GM12891 (cell line): ENCODE measurements at regions not wholly inside any gene's neighbourhood (a gene's known extent, or its start where the extent isn't known, plus 50 kb on each side); places are given as distances from the start of the nearest gene placed in this dataset.

Source experiments
- DNase-seq: peaks from one replicate; pipeline ENCODE4 v3.0.0; 2011; ENCODE audit warnings: low spot score; ENCODE audit not compliant: insufficient read length
- FAIRE-seq: peaks from 2 replicates; lab custom pipeline; 2011; peaks lifted over from hg19 to GRCh38; lab: Jason Lieb, UNC
- PAX5 ChIP-seq: IDR thresholded peaks from 2 replicates; pipeline ENCODE4 v1.6.1; 2011; ENCODE audit warnings: low read length, moderate library complexity, mild to moderate bottlenecking; ENCODE audit not compliant: insufficient read depth, severe bottlenecking
- POLR2A ChIP-seq: IDR thresholded peaks from 2 replicates; pipeline ENCODE4 v1.6.1; 2011; ENCODE audit warnings: low read depth, low read length, control low read depth
- POLR2AphosphoS5 ChIP-seq: IDR thresholded peaks from 2 replicates; pipeline ENCODE4 v1.6.1; 2011; ENCODE audit warnings: low read depth, low read length, control low read depth
- POU2F2 ChIP-seq: IDR thresholded peaks from 2 replicates; pipeline ENCODE4 v1.6.1; 2011; ENCODE audit warnings: low read depth, mild to moderate bottlenecking, control low read depth, low read length, moderate library complexity
- SPI1 ChIP-seq: IDR thresholded peaks from 2 replicates; pipeline ENCODE4 v1.6.1; 2011; ENCODE audit warnings: low read depth, low read length, control low read depth
- TAF1 ChIP-seq: IDR thresholded peaks from 2 replicates; pipeline ENCODE4 v1.6.1; 2011; ENCODE audit warnings: low read depth, low read length, control low read depth

GRCh38 chr1:10867138-10867721 is 70.8 kb upstream of the CASZ1 start:
- TF ChIP-seq SPI1 (no peak), POU2F2 (peak; percentile 53; the same call in 1 of the 2 replicates)
- FAIRE-seq: peak; percentile 76

GRCh38 chr1:10867914-10868598 is 71.6 kb upstream of the CASZ1 start:
- no peak for DNase-seq
- TF ChIP-seq POU2F2 (no peak), POLR2AphosphoS5 (no peak), POLR2A (no peak), PAX5 (no peak), TAF1 (no peak), SPI1 (no peak)
- FAIRE-seq: no peak

More at GRCh38 chr1:10867138-10867721, 70.8 kb upstream of the CASZ1 start:
- DNase-seq: peak; percentile 79

GRCh38 chr1:10868599-10868965 is 72.1 kb upstream of the CASZ1 start:
- no peak for DNase-seq
- TF ChIP-seq POLR2A (no peak), SPI1 (no peak), TAF1 (no peak), PAX5 (no peak), POLR2AphosphoS5 (no peak), POU2F2 (no peak)
- no peak for FAIRE-seq

- DNase-seq (no peak), FAIRE-seq (no peak)
- TF ChIP-seq PAX5: no peak
- TF ChIP-seq POU2F2: no peak
- TF ChIP-seq TAF1: no peak
- no peak for TF ChIP-seq POLR2A
- no peak for TF ChIP-seq SPI1
- no peak for TF ChIP-seq POLR2AphosphoS5
Observed at GRCh38 chr1:10869933-10870332, 73.5 kb upstream of the CASZ1 start.

- no peak for DNase-seq
- no peak for TF ChIP-seq POU2F2
- no peak for TF ChIP-seq TAF1
- no peak for FAIRE-seq
Observed at GRCh38 chr1:10870493-10871096, 74.1 kb upstream of the CASZ1 start.

- FAIRE-seq: no peak
- no peak for DNase-seq
- no peak for TF ChIP-seq POU2F2
- no peak for TF ChIP-seq SPI1
- no peak for TF ChIP-seq POLR2A
- no peak for TF ChIP-seq POLR2AphosphoS5
- TF ChIP-seq PAX5: no peak
- TF ChIP-seq TAF1: no peak
Observed at GRCh38 chr1:10873189-10873588, 76.7 kb upstream of the CASZ1 start.

- DNase-seq (no peak), FAIRE-seq (no peak)
- no peak for TF ChIP-seq POLR2AphosphoS5
- no peak for TF ChIP-seq TAF1
Observed at GRCh38 chr1:10874351-10874750, 77.9 kb upstream of the CASZ1 start.

GRCh38 chr1:10877894-10878293 is 81.4 kb upstream of the CASZ1 start:
- no peak for FAIRE-seq
- TF ChIP-seq POLR2A (no peak), SPI1 (no peak), POLR2AphosphoS5 (no peak), TAF1 (no peak), PAX5 (no peak)
- no peak for DNase-seq

- DNase-seq (no peak), FAIRE-seq (no peak)
- TF ChIP-seq POU2F2 (no peak), TAF1 (no peak), POLR2AphosphoS5 (no peak), POLR2A (no peak), PAX5 (no peak), SPI1 (no peak)
Observed at GRCh38 chr1:10878469-10878868, 82.0 kb upstream of the CASZ1 start.

GRCh38 chr1:10880063-10880462 is 83.6 kb upstream of the CASZ1 start:
- TF ChIP-seq POLR2AphosphoS5 (no peak), PAX5 (no peak), TAF1 (no peak), SPI1 (no peak), POLR2A (no peak), POU2F2 (no peak)
- FAIRE-seq (no peak), DNase-seq (no peak)
